ENCODE measurements at regions not wholly inside any gene's neighbourhood (a gene's known extent, or its start where the extent isn't known, plus 50 kb on each side); places are given as distances from the start of the nearest gene placed in this dataset.

DNA sequence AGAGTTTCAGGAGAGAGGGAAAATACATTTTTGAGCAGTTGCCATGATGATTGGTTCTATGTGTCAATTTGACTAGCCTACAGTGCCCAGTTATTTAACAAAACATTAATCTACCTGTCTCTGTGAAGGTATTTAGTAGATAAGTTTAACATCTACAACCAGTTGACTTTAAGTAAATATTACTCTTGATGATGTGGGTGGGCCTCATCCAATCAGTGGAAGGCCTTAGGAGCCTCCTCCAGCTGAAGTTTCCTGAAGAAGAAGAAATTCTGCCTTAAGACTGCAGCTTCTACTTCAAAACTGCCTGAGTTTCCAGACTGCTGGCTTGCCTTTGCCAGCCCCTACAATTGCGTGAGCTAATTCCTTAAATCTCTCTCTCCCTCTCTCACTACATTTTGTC lies 93.6 kb downstream of the OXSM start:
- H3K4me3 ChIP-seq (ENCODE audit: low read length): no peak overlapping the region

DNA sequence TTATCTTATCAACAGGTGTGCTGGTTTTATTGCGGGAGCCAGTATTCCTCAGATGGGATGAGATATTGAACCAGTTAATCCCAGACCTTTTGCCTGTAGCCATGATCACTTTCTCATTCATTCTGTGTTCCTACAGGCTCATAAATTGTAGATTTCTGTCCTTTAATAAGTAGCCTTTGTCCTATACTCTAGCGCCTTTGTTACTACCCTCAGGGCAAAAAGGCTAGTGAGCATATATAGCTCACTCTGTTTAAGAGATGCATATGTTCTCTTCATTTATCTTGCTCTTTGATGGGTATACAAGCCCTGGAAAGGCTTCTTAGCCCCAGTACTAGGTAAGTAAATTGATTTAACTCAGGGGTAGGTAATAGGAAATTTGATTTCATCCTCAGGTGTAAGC lies 95.1 kb downstream of the OXSM start:
- TF ChIP-seq ZNF274 (IDR thresholded peaks at IDR 0.05; ENCODE audit: low read depth, low read length): no peak
- H3K4me3 ChIP-seq (ENCODE audit: low read length): no peak overlapping the region

More for the DNA sequence above, 93.6 kb downstream of the OXSM start:
- no peak for TF ChIP-seq ZNF274 (IDR thresholded peaks at IDR 0.05; ENCODE audit: low read depth, low read length)

DNA sequence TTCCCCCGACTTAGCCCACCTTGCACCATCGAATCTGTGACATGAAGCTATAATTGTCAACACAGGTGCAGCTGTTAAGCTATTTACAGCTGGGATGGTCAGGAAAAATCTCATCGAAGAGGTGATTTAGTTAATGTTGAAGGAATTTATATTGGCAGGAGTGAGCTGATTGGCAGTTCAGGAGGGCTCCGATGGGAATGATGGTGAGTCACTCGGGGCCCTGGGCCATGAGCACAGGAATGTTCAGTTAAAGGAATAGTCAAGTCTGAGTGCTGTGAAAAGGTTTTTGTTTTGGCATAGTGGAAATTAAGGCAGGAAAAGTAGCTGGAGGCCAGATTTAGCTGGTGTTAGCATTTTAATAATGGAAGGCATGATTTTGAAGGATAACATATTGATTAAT lies 95.7 kb downstream of the OXSM start:
- no peak for TF ChIP-seq ZNF274 (IDR thresholded peaks at IDR 0.05; ENCODE audit: low read depth, low read length)
- no peak overlapping the region for H3K4me3 ChIP-seq (ENCODE audit: low read length)

DNA sequence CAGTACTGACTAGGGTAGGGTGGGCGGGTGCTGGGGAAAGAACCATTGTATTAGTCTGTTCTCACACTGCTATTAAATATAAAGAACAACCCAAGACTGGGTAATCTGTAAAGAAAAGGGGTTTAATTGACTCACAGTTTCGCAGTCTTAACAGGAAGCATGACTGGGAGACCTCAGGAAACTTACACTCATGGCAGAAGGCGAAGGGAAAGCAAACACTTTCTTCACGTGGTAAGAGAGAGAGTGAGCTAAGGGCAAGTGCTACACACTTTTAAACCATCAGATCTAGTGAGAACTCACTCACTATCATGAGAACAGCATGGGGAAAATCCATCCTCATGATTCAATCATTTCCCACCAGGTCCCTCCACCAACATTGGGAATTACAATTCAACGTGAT lies 98.0 kb downstream of the OXSM start:
- no peak for TF ChIP-seq ZNF274 (IDR thresholded peaks at IDR 0.05; ENCODE audit: low read depth, low read length)
- H3K4me3 ChIP-seq (ENCODE audit: low read length): no peak overlapping the region

DNA sequence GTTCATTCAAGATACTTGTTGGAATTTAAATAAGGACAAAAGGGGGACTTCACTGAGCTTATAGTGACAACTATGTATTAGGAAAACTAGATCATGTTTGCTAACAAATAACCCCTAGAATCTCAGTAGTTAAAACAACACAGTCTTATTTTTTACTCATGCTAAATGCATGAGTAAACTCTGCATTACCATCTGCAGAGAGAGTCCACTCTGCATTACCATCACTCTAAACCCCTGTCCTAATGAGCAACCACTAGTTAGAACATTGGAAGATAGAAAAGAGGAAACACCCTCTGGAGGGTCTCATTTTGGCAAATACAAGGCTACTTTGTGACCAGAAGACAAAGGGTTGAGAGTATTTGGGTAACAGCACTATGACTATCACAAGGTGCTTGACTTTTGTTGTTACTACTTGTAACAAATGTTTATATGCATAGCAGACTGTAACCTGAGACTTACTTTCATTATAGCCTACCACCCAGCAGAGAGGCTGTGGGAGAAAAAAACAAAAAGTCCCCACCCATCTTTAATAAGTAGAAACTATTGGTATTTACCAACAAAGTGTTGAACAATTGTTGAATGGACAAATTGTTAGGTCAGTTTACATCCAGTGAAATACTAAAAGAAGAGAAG lies 99.1 kb downstream of the OXSM start:
- no peak for TF ChIP-seq ZNF274 (IDR thresholded peaks at IDR 0.05; ENCODE audit: low read depth, low read length)
- no peak overlapping the region for H3K4me3 ChIP-seq (ENCODE audit: low read length)

DNA sequence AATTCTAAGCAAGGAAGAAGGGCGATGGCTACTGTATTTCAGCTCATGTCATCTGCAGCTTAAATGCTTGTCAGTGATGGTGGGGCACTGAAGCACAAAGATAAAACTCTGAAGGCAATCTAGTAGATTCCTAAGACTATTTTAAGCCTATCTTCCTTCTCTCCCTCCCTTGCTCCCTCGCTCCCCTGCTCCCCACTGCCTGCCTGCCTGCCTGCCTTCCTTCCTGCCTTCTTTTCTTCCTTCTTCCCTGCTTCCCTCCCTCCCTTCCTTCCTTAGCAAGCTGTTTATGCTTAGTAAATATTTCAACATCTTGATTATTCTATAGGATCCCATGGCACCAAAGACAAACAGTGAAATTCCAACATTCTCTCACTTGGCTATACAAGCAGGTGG lies 99.6 kb downstream of the OXSM start:
- TF ChIP-seq ZNF274 (IDR thresholded peaks at IDR 0.05; ENCODE audit: low read depth, low read length): no peak
- H3K4me3 ChIP-seq (ENCODE audit: low read length): no peak overlapping the region

DNA sequence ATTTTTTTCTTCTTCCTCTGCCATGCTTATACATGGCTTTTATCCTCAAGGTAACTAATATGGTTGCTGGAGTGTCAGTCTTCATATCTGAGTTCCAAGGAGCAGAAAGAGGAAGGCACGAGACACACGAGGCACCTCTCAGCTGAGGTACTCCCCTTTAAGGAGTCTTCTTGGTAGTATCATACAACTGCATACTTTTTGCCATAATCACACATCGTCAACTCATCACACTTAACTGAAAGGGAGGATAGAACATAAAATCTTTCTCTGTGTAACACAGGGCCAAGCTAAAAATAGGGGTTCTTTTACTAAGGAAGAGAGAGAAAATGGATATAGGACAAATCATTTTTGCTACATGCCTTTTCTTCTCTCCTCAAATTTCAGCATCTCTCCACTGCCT lies 104.2 kb downstream of the OXSM start:
- TF ChIP-seq ZNF274 (IDR thresholded peaks at IDR 0.05; ENCODE audit: low read depth, low read length): no peak
- no peak overlapping the region for H3K4me3 ChIP-seq (ENCODE audit: low read length)

DNA sequence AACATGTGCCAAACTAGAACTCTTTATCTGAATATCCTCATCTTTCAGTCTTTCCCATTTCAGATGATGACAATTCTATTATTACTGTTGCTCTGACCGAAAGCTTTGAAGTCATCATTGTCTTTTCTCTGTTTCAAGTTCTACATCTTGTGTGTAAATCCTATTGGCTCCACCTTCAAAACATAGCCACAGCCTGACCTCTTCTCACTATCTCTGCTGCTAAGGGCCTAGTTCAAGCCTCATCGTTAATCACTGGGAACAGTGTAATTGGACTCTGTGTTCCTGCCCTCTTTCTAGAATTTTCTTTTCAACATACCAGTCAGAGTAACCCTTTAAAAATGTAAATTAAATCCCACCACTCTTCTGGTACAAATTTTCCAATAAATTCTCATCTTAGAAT lies 105.1 kb downstream of the OXSM start:
- H3K4me3 ChIP-seq (ENCODE audit: low read length): no peak overlapping the region
- no peak for TF ChIP-seq ZNF274 (IDR thresholded peaks at IDR 0.05; ENCODE audit: low read depth, low read length)

DNA sequence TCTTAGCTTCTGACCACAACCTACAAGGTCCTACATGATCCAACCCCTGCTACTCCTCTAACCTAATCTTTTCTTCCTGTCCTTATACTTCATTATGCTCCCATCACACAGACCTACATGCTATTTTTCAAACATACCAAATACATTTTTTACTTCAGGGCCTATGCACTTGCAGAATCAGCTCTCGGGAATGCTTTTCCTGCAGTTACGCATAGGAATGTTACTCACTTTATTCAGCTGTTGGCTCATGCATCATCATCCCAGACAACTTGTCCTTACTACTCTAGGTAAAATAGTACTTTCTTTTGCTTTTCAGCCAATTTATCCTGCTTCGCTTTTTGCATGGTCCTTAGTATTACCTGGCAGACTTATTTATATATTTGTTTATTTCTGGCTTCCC lies 105.6 kb downstream of the OXSM start:
- no peak overlapping the region for H3K4me3 ChIP-seq (ENCODE audit: low read length)

DNA sequence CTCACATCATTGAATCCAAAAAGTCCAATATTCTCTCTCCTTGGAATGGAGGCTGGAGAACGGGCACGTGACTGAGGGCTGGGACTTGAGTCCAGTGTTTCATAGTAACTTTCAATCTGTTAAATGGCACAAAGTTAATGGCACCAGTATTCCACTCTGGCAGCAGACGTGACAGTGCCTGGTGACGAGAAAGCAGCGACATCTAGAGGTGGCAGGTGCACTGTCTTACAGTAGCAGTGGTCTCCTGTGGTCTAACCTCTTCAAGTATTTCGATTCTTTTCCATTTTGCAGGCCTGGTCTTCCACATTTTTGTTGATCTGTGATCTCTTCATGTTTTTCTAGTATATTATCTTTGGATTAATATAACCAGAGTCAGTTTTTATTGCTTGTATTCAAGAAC lies 107.1 kb downstream of the OXSM start:
- H3K4me3 ChIP-seq (ENCODE audit: low read length): no peak overlapping the region
- TF ChIP-seq ZNF274 (IDR thresholded peaks at IDR 0.05; ENCODE audit: low read depth, low read length): no peak

More for the DNA sequence above, 105.6 kb downstream of the OXSM start:
- no peak for TF ChIP-seq ZNF274 (IDR thresholded peaks at IDR 0.05; ENCODE audit: low read depth, low read length)

DNA sequence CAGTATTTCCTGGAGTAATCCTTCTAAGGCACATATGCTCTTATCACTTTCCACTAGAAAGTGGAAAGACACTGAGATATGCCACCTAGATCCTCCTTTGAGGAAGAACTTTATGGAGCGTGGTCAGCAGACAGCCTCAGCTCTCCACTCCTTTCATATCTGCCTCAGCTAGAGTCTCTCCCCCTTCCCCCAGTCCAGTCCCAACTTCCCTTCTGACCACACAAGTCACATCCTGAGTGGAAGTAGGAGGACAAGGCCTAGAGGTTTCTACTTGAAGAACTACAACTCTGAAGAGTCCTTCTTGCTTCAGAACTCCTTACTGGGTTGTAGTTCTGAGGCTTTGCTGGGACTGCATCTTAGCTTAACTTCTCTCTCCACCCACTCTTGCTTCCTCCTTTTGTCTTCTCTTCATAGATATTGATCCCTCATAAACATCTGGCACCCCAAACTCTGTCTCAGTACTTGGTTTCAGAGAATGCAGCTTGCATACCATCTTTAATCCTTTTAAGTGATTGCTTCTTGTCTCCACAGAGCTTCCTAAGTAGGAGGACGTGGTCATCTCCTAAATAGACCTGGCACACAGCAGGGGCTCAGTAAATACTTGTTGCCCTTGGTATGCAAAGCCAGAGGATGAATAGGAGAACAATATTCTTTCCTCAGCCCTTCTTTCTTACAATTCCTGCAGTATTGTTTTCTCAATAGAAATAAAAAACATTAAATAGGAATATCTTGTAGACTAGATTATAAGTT lies 109.6 kb downstream of the OXSM start:
- no peak for TF ChIP-seq ZNF274 (IDR thresholded peaks at IDR 0.05; ENCODE audit: low read depth, low read length)
- no peak overlapping the region for H3K4me3 ChIP-seq (ENCODE audit: low read length)

DNA sequence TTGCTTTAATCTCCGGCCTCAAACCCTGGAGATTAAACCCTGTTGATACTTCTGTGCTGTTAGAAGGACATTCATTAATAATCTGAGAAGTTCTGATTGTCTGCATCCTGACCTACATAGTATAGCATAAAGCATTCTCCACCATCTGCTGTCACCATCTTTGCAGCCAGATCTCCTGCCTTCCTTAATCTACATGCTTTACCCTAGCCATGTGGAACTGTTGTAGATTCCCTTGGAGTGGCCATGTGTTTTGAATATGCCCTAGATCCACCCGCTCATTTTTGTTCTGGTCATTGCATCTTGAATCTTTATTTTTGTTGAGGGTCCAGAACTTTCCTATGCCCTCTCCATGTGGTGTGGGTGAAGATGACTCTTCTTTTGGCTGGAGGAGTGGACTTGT lies 110.3 kb downstream of the OXSM start:
- no peak for TF ChIP-seq ZNF274 (IDR thresholded peaks at IDR 0.05; ENCODE audit: low read depth, low read length)
- no peak overlapping the region for H3K4me3 ChIP-seq (ENCODE audit: low read length)

DNA sequence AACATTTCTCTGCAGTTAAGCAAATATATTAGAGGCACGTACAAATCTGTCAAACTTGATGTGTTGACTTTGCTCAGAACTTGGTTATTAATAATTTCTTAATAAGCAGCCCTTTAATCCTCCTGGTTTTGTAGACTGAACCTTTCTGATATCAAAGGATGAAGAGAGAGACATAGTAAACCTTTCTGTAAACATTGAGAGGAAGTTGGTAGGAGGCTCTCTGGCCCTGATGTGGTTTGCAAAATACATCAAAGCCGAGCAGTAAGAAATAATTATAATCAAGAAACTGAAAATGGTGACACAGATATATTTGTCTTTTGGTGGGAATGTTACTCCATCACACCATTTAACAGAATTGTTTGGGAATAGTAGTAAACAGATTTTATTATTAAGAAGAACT lies 111.9 kb downstream of the OXSM start:
- TF ChIP-seq ZNF274 (IDR thresholded peaks at IDR 0.05; ENCODE audit: low read depth, low read length): no peak
- H3K4me3 ChIP-seq (ENCODE audit: low read length): no peak overlapping the region

DNA sequence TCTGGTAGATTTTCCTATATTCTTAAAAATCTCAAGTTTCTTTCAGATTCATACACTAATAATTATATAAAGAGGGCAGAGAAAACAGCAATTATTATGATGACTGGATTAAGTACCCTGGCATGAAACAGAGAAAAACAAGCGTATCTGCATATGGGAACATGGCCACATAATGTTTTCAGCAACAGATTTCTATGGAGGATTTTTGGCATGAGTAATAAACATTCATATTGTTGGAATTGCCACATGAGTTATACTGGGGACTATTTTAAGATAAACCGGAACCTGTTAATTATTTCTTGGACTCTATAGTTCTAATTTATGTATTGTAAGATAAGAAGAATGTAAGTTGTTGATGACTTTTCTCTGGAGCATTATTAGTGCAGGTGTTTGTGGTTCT lies 112.7 kb downstream of the OXSM start:
- H3K4me3 ChIP-seq (ENCODE audit: low read length): no peak overlapping the region
- TF ChIP-seq ZNF274 (IDR thresholded peaks at IDR 0.05; ENCODE audit: low read depth, low read length): no peak

DNA sequence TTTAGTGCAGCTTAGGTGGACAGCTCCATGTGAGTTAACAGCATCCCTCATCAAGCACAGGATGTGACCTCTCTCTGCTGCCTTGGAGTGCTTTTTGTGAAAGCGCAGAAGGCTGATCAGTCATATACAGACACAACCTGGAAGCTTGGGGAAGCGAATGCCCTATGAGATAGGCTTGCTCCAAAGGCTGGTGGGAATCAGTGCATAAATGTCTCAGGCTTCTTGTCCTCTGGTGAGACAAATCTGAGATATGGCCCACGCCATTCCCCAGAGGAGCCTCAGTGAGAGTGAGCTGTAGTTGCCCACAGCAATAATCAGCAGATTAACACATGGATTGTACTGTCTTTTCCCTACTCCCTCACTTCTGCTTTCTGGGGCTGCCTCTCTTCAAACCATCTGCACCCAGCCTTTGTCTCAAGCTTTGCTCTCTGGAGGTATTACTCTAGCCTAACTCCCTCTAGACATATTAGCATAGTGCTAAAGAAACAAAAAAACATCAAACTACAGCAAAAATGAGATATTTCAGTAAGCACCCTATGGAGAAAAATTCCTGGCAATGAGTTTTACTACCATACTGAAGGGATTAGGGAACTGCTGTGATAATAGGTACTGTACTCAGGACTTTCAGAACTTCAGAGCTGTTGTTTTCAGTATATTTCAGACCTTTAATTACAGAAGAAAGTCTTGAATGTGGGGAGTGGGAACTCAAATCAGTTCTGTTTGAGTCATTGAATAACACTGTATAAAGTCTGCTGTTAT lies 113.7 kb downstream of the OXSM start:
- TF ChIP-seq ZNF274 (IDR thresholded peaks at IDR 0.05; ENCODE audit: low read depth, low read length): no peak
- H3K4me3 ChIP-seq (ENCODE audit: low read length): no peak overlapping the region

Data from GM08714 (cell line).